ENCODE measurements at regions not wholly inside any gene's neighbourhood (a gene's known extent, or its start where the extent isn't known, plus 50 kb on each side); places are given as distances from the start of the nearest gene placed in this dataset.

DNA sequence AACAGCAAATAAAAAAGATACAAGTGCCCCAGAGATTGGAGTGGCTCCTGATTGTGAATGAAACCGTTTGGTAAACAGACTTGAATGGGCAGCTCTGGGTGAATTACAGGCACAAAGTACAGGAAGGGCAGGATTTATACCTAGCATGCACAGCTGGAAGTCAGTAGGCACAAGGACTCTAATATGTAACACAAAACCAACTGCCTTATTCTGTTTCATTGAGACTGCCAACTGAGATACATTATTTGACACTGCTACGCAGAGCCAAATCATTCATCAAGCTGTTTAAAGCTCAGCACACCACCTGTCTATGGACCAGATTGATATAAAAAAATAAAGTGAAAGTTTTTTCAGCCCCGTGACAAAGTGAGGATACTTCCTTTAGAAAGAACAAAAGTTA is 541.2 kb downstream of the NUP35 start:
- H3K4me3 Mint-ChIP-seq, result no peak overlapping the region
- no peaks in the 10 kb centered on the region for H3K27me3 Mint-ChIP-seq
- H3K27ac Mint-ChIP-seq, result no peak overlapping the region
- H3K36me3 Mint-ChIP-seq (ENCODE audit: low read depth), result no peaks in the 10 kb centered on the region
- peaks cover 5% of the 10 kb centered on the region for H3K9me3 Mint-ChIP-seq
- DNase-seq, result no peak
- H3K4me1 Mint-ChIP-seq, result no peaks in the 10 kb centered on the region
- CTCF ChIA-PET, result no interaction called here
- POLR2A ChIA-PET, result no interaction called here

DNA sequence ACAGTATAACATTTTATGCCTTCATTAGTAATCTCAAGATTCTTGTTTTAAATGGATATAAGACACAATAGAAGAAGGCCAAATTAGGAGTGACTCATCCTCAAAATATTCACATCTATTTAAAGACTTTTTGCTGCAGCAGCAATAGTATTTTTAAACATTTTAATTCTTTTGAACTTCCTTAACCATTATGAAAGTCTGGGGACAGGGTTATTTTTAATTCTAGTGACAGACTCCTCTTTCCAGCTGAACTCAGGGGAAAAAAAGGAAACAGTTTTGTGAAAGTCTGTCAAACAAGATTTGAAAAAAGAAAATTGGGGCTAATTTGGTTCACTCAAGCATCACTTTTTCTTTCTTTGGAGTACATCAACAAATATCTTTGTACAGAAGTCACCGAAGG is 541.8 kb downstream of the NUP35 start:
- POLR2A ChIA-PET, result no interaction called here
- Mint-ChIP-seq H3K36me3 (ENCODE audit: low read depth) (no peaks in the 10 kb centered on the region), H3K9me3 (peaks cover 5% of the 10 kb centered on the region), H3K27ac (no peak overlapping the region), H3K4me1 (no peaks in the 10 kb centered on the region), H3K27me3 (no peaks in the 10 kb centered on the region), H3K4me3 (no peak overlapping the region)
- DNase-seq, result no peak
- CTCF ChIA-PET, result no interaction called here

DNA sequence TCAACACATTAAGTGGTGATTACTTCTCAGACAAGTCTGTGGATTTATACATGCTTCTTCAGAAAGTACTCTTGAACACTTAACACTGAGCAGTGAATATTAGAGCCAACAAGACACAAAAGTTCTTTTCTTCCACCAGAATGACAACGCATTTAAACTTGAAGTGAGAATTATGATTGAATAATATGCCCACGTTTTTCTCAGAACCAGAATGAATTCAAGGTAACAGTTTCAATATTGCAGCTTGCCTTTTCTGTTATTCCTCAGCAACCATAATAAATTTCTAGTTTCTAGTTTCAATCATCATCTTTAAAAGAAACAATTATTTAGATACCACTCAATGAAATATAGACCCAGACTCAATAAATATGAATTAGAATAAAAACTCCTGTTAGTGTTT is 547.0 kb downstream of the NUP35 start:
- no peaks in the 10 kb centered on the region for H3K36me3 Mint-ChIP-seq (ENCODE audit: low read depth)
- no peaks in the 10 kb centered on the region for H3K27me3 Mint-ChIP-seq
- ChIA-PET CTCF (no interaction called here), POLR2A (no interaction called here)
- no peaks in the 10 kb centered on the region for H3K9me3 Mint-ChIP-seq
- no peak for DNase-seq
- no peak overlapping the region for H3K27ac Mint-ChIP-seq
- no peak overlapping the region for H3K4me3 Mint-ChIP-seq
- H3K4me1 Mint-ChIP-seq, result no peaks in the 10 kb centered on the region

DNA sequence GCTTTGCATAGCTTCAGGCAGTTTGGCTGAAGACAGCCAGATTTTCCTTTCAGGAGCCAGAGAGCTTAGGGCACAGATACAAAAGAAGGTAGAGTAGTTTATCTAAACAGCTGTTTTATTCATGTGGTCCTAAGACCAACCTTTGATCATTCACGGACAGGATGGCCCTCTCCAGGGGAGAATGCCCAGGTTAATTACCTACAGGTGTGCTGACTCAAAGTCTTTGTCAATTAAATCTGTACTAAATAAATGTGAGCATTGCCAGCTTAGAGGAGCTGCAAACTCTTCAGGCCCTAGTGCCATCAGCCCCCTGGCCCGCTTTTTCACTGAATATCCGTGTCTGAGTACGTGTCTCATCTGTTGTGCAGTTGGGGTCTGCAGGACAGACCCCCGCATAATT is 554.7 kb downstream of the NUP35 start:
- Mint-ChIP-seq H3K4me3 (no peak overlapping the region), H3K27me3 (no peaks in the 10 kb centered on the region), H3K27ac (no peak overlapping the region), H3K4me1 (no peaks in the 10 kb centered on the region), H3K36me3 (ENCODE audit: low read depth) (no peaks in the 10 kb centered on the region), H3K9me3 (peaks cover 4% of the 10 kb centered on the region)
- ChIA-PET POLR2A (no interaction called here), CTCF (no interaction called here)
- no peak for DNase-seq

DNA sequence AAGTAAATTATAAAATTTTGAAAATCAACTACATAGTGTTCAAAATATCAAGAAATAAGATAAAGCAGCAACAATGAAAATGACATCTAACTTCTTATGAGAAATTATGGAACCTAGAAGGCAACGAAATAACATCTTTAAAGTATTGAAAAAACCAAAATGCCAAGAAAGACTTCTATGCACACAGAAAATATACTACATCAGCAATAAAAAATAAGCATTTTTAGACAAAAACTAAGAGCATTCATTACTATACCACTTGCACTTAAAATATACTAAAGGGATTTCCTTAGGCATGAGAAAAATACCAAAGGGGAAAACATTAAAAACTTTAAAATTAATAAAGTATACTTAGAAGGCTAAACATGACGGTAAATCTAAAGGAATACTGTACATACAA is 556.3 kb downstream of the NUP35 start:
- no peaks in the 10 kb centered on the region for H3K36me3 Mint-ChIP-seq (ENCODE audit: low read depth)
- no peaks in the 10 kb centered on the region for H3K4me1 Mint-ChIP-seq
- no peak overlapping the region for H3K27ac Mint-ChIP-seq
- DNase-seq, result no peak
- ChIA-PET CTCF (no interaction called here), POLR2A (no interaction called here)
- no peaks in the 10 kb centered on the region for H3K27me3 Mint-ChIP-seq
- peaks cover 4% of the 10 kb centered on the region for H3K9me3 Mint-ChIP-seq
- H3K4me3 Mint-ChIP-seq, result no peak overlapping the region

DNA sequence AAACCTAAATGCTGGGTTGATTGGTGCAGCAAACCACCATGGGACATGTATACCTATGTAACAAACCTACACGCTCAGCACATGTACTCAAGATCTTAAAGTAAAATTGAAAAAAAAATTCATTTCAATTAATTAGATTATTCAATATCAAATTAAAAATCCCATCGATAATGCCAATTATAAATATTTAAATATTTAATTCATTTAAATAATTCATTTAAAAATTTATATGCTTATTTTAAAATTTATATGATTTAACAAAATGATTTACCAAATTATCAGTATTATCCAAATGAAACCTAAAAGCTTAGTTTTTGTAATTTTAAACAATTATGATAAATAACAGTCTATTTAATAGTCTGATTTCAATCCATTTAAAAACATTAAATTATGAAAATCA is 560.4 kb downstream of the NUP35 start:
- no peaks in the 10 kb centered on the region for H3K4me1 Mint-ChIP-seq
- DNase-seq, result no peak
- H3K27ac Mint-ChIP-seq, result no peak overlapping the region
- no peaks in the 10 kb centered on the region for H3K27me3 Mint-ChIP-seq
- no peak overlapping the region for H3K4me3 Mint-ChIP-seq
- ChIA-PET CTCF (no interaction called here), POLR2A (no interaction called here)
- no peaks in the 10 kb centered on the region for H3K36me3 Mint-ChIP-seq (ENCODE audit: low read depth)
- peaks cover 8% of the 10 kb centered on the region for H3K9me3 Mint-ChIP-seq

DNA sequence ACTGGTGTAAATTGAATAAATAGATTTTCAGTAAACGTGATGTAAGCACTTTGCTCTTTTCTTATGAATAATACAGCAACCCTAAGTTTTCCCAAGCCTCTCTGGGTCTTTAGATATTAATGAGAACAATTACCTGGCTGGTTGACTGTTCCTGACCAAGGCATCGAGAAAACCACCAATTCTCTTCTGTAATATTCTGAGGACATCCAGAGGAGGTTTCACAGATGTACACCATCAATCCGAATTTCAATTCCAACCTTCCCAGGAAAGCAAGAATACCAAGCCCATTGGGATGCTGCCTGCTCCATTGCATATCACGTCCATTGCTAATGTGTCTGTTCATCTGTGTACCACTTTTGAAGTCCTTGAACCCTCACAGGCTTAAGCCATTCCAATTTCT is 571.8 kb downstream of the NUP35 start:
- Mint-ChIP-seq H3K27ac (no peak overlapping the region), H3K9me3 (peaks cover 12% of the 10 kb centered on the region), H3K4me3 (no peak overlapping the region), H3K4me1 (no peaks in the 10 kb centered on the region), H3K27me3 (no peaks in the 10 kb centered on the region), H3K36me3 (ENCODE audit: low read depth) (no peaks in the 10 kb centered on the region)
- no peak for DNase-seq
- POLR2A ChIA-PET, result no interaction called here
- CTCF ChIA-PET, result no interaction called here

DNA sequence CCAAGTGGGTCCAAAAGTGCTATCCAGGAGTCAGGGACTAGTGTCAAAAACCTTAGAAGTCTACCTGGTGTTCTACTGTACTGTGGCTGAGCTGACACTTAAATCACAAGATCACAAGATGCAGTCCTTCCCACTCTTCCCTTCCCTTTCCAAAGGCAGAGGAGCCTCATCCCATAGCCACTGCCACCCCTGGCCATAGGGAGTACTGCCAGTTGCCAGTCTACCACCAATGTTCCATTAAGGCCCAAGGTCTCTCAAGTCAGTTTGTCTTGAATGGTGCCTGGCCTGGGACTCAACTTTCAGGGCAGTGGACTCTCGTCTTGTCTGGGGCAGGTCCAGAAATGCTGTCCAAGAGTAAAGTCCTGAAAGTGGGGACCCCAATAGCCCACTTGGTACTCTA is 585.6 kb downstream of the NUP35 start:
- POLR2A ChIA-PET, result no interaction called here
- CTCF ChIA-PET, result no interaction called here
- H3K27ac Mint-ChIP-seq, result no peak overlapping the region

DNA sequence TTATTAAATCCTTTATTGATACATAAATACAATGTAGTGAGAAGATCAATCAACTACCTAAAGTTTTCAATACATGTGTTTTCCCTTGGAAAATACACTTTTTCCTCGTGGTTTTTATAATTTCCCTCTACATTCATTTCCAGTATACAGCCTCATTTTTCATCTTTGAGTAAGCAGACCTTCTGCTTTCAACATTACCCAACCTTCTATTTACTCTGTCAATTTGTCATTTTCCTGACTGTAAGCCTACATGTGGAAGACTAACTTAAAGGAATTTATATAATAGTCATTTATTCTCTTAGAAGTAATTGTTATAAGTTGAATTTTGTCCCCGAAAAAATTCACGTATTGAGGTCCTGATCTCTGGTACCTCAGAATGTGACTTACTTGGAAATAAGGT is 594.0 kb downstream of the NUP35 start:
- no peak overlapping the region for H3K4me3 Mint-ChIP-seq
- H3K36me3 Mint-ChIP-seq (ENCODE audit: low read depth), result no peaks in the 10 kb centered on the region
- H3K4me1 Mint-ChIP-seq, result no peaks in the 10 kb centered on the region
- no peak for DNase-seq
- ChIA-PET POLR2A (no interaction called here), CTCF (no interaction called here)
- H3K27me3 Mint-ChIP-seq, result no peaks in the 10 kb centered on the region
- no peak overlapping the region for H3K27ac Mint-ChIP-seq
- no peaks in the 10 kb centered on the region for H3K9me3 Mint-ChIP-seq

More for the DNA sequence above, 585.6 kb downstream of the NUP35 start:
- no peaks in the 10 kb centered on the region for H3K36me3 Mint-ChIP-seq (ENCODE audit: low read depth)
- no peaks in the 10 kb centered on the region for H3K4me1 Mint-ChIP-seq
- H3K27me3 Mint-ChIP-seq, result no peaks in the 10 kb centered on the region
- H3K9me3 Mint-ChIP-seq, result peaks cover 8% of the 10 kb centered on the region
- no peak overlapping the region for H3K4me3 Mint-ChIP-seq
- no peak for DNase-seq

DNA sequence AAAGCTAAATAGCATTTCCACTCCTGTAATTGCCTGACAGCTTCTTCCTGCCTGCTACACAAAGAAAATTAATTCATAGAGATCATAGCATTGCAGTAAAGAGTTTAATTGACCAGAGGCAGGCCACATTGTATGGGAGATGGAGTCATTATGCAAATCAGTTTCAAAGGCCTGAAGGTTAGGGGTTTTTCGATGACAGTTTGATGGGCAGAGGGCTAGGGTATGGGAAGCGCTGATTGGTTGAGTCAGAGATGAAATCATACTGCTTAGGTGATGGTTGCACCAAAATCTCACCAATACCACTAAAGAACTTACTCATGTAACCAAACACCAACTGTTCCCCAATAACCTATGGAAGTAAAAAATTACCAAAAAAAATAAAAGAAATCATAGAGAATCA is 599.0 kb downstream of the NUP35 start:
- DNase-seq, result no peak
- H3K4me1 Mint-ChIP-seq, result no peaks in the 10 kb centered on the region
- CTCF ChIA-PET, result no interaction called here

DNA sequence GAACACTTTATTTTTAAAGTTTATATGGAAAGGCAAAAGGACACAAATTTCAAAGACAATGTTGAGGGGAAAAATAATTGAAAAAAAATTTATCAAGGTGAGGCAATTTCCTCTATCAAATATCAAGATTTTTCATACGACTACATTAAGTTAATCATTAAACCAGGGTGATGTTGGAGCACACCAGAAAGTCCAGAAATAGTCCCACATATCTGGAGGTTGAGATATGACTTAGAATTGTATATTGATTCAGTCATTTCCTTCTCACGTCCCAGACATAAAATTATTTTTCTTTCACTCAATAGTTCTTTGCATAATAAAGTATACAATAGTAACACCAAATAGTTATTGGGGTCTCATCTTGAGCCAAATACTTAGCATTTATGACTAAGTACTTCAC is 605.1 kb downstream of the NUP35 start:
- ChIA-PET POLR2A (no interaction called here), CTCF (no interaction called here)
- no peaks in the 10 kb centered on the region for H3K4me1 Mint-ChIP-seq
- H3K27me3 Mint-ChIP-seq, result no peaks in the 10 kb centered on the region
- H3K36me3 Mint-ChIP-seq (ENCODE audit: low read depth), result no peaks in the 10 kb centered on the region
- no peak for DNase-seq
- H3K27ac Mint-ChIP-seq, result no peak overlapping the region
- H3K4me3 Mint-ChIP-seq, result no peak overlapping the region
- peaks cover 2% of the 10 kb centered on the region for H3K9me3 Mint-ChIP-seq

More for the DNA sequence above, 599.0 kb downstream of the NUP35 start:
- H3K36me3 Mint-ChIP-seq (ENCODE audit: low read depth), result no peaks in the 10 kb centered on the region
- no peaks in the 10 kb centered on the region for H3K27me3 Mint-ChIP-seq
- H3K27ac Mint-ChIP-seq, result no peak overlapping the region
- H3K9me3 Mint-ChIP-seq, result no peaks in the 10 kb centered on the region
- POLR2A ChIA-PET, result no interaction called here
- no peak overlapping the region for H3K4me3 Mint-ChIP-seq

DNA sequence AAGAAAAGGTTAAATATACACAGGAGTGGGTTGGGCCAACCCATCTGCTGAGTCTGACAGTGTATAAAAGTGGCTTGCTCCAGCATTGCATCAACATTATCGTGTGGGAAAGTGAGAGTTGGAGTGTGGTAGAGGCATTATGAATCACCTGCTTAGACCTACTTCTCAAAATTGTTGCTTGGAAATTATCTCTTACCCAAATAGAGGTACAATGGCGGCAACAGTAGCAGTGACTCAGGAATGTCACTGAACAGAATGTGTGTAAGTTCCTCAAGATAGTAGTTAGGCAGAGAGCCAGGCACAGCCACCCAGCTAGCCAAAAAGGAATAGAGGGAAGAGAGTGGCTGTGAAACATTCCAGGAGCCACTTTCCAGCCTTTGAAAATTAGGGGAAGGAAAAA is 616.0 kb downstream of the NUP35 start:
- no peaks in the 10 kb centered on the region for H3K27me3 Mint-ChIP-seq
- H3K4me3 Mint-ChIP-seq, result no peak overlapping the region
- no peaks in the 10 kb centered on the region for H3K4me1 Mint-ChIP-seq
- POLR2A ChIA-PET, result no interaction called here
- CTCF ChIA-PET, result no interaction called here
- no peak overlapping the region for H3K27ac Mint-ChIP-seq
- DNase-seq, result no peak
- H3K36me3 Mint-ChIP-seq (ENCODE audit: low read depth), result no peaks in the 10 kb centered on the region
- H3K9me3 Mint-ChIP-seq, result peaks cover 3% of the 10 kb centered on the region

DNA sequence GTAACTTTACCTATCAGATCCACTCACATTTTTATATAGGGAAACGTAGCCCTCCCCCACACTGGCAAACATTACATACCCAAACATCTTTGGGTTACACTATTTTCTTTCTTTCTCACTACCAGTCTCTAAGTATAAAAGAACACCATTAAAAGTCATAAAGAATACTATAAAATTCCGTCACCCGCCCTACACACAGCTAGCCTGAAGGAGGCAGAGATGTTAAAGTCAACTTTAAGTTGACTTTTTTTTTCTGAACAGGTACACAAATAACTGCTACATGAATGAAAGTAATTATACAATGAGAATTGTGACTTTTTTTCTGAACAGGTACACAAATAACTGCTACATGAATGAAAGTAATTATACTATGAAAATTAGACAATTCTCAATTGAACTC is 628.3 kb downstream of the NUP35 start:
- H3K36me3 Mint-ChIP-seq (ENCODE audit: low read depth), result no peaks in the 10 kb centered on the region
- ChIA-PET POLR2A (no interaction called here), CTCF (no interaction called here)
- H3K27me3 Mint-ChIP-seq, result no peaks in the 10 kb centered on the region
- H3K27ac Mint-ChIP-seq, result no peak overlapping the region
- no peak overlapping the region for H3K4me3 Mint-ChIP-seq
- no peaks in the 10 kb centered on the region for H3K4me1 Mint-ChIP-seq
- H3K9me3 Mint-ChIP-seq, result no peaks in the 10 kb centered on the region
- DNase-seq, result no peak

DNA sequence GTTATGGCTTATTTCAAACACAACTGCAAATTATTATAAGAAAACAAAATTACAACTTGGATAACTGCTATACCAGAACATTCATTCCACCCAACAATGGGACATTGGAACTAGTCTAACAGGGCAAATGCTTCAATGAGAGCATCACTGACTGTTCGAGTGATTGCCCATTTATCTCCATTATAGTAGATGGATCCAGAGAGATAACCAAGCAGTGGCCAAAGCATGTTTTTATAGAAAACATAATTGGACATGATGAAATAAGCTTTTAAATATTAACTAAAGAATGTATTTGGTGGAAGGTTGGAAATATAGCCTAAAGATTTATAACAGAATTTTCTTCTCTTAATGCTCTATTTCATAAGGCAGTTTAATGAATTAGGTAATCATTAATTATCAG is 634.8 kb downstream of the NUP35 start:
- DNase-seq, result no peak
- H3K27me3 Mint-ChIP-seq, result no peaks in the 10 kb centered on the region
- H3K36me3 Mint-ChIP-seq (ENCODE audit: low read depth), result no peaks in the 10 kb centered on the region
- POLR2A ChIA-PET, result no interaction called here
- no peak overlapping the region for H3K27ac Mint-ChIP-seq
- H3K4me1 Mint-ChIP-seq, result no peaks in the 10 kb centered on the region
- H3K4me3 Mint-ChIP-seq, result no peak overlapping the region
- CTCF ChIA-PET, result no interaction called here
- no peaks in the 10 kb centered on the region for H3K9me3 Mint-ChIP-seq

DNA sequence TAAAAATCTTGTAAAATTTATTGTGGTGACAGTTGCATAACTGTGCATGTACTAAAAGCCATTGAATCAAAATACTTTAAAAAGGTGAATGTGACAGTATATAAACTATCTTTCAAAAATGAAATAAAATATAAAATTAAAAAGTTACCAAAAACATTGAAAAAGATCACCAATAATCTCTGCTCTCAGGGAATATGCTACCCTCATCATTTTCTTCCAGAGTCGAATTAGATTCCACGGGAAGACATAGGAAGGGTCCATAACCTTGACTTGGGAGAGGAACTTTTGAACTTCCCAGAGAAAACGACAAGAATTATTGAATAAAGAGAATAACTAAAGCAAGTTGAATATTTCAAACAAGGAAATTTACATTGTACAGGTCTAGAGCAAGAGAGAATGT is 649.5 kb downstream of the NUP35 start:
- no peak overlapping the region for H3K4me3 Mint-ChIP-seq
- peaks cover 7% of the 10 kb centered on the region for H3K9me3 Mint-ChIP-seq
- no peak overlapping the region for H3K27ac Mint-ChIP-seq
- no peaks in the 10 kb centered on the region for H3K4me1 Mint-ChIP-seq
- DNase-seq, result no peak
- no peaks in the 10 kb centered on the region for H3K36me3 Mint-ChIP-seq (ENCODE audit: low read depth)
- H3K27me3 Mint-ChIP-seq, result no peaks in the 10 kb centered on the region
- CTCF ChIA-PET, result no interaction called here
- POLR2A ChIA-PET, result no interaction called here

Measured in activated CD4-positive, alpha-beta T cell treated with anti-CD3 and anti-CD28 coated beads, Interleukin-2, amount 10 ng/mL, durations not matched to agents 7 days and 5 days (primary cell).